GM10266 (cell line): ENCODE measurements at regions not wholly inside any gene's neighbourhood (a gene's known extent, or its start where the extent isn't known, plus 50 kb on each side); places are given as distances from the start of the nearest gene placed in this dataset.

Experiments
- DNase-seq: peaks from one replicate; pipeline ENCODE4 v3.0.0; 2012; ENCODE audit errors: extremely low spot score
- TF ChIP-seq, protein P1 (sequence below): IDR thresholded peaks from 2 replicates; pipeline ENCODE4 v1.5.1; 2012; ENCODE audit warnings: mild to moderate bottlenecking, low read depth; ENCODE audit not compliant: control insufficient read depth, insufficient read depth; ENCODE audit errors: missing control alignments

GRCh38 chr2:175516555-175516954, 335.0 kb upstream of the ATP5MC3 start:
- TF ChIP-seq, protein P1, sequence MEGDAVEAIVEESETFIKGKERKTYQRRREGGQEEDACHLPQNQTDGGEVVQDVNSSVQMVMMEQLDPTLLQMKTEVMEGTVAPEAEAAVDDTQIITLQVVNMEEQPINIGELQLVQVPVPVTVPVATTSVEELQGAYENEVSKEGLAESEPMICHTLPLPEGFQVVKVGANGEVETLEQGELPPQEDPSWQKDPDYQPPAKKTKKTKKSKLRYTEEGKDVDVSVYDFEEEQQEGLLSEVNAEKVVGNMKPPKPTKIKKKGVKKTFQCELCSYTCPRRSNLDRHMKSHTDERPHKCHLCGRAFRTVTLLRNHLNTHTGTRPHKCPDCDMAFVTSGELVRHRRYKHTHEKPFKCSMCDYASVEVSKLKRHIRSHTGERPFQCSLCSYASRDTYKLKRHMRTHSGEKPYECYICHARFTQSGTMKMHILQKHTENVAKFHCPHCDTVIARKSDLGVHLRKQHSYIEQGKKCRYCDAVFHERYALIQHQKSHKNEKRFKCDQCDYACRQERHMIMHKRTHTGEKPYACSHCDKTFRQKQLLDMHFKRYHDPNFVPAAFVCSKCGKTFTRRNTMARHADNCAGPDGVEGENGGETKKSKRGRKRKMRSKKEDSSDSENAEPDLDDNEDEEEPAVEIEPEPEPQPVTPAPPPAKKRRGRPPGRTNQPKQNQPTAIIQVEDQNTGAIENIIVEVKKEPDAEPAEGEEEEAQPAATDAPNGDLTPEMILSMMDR: no peak
- DNase-seq: no peak

GRCh38 chr2:175500255-175500654, 318.7 kb upstream of the ATP5MC3 start:
- TF ChIP-seq, protein P1: no peak
- DNase-seq: no peak

DNA sequence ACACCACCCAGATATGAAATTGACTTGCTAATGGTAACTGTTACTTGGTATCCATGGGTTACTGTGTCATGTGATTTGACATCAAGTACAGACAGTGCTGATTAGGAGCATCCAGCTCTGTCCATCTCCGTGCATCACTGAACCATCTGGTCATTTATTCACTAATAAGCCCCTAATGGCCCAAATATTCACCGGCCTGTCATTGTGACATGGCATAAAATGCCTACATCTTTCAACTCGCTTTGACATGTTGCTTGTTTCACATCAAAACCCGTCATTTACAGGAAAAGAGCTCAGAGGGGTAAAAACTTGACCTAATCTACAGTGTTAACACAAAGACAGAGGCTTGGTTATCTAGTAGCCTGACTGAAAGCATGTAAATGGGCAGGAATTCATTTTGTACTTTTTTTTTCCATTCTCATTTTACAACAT, 308.9 kb upstream of the ATP5MC3 start:
- no peak for DNase-seq
- TF ChIP-seq, protein P1: no peak

GRCh38 chr2:175478096-175478768, 296.7 kb upstream of the ATP5MC3 start:
- no peak for DNase-seq

GRCh38 chr2:175476948-175477347, 295.4 kb upstream of the ATP5MC3 start:
- TF ChIP-seq, protein P1: no peak
- no peak for DNase-seq

More at GRCh38 chr2:175478096-175478768, 296.7 kb upstream of the ATP5MC3 start:
- TF ChIP-seq, protein P1: no peak

GRCh38 chr2:175476374-175476773, 294.9 kb upstream of the ATP5MC3 start:
- no peak for DNase-seq
- TF ChIP-seq, protein P1: no peak

DNA sequence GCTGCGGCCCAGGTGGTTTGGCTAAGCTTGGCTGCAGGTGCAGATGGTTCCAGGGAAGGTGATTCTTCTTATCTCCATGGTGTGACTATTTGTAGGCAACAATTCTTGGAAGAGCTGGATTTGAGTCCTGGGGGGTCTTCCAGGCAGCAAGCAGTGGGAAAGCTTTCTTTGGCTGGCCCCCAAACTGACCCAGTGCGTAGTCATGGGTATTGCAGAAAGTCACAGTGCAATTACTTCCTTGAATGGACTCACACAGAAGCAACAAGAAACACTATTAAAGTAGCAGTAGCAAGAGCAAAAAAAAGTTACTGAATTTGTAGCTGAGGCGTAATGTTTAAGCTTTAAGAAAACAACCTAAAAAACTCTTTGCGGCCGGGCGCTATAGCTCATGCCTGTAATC, 293.6 kb upstream of the ATP5MC3 start:
- no peak for DNase-seq
- TF ChIP-seq, protein P1: no peak
